Memory B cell (primary cell): ENCODE measurements at regions not wholly inside any gene's neighbourhood (a gene's known extent, or its start where the extent isn't known, plus 50 kb on each side); places are given as distances from the start of the nearest gene placed in this dataset.

Source experiments
- ATAC-seq: fragments of 150-1000 bp; cut with Tn5 transposase; 2 replicates; pipeline ENCODE4 v1.10.0; 2021; ENCODE audit warnings: low read depth, mild to moderate bottlenecking, moderate library complexity
- DNase-seq, 2 donors: peaks; one replicate each; pipeline ENCODE4 v3.0.0; 2022; ENCODE audit warnings: low spot score in 2 of 2
- H3K27ac Mint-ChIP-seq: one replicate; pipeline ENCODE4 v1.8.0; 2022; ENCODE audit warnings: mild to moderate bottlenecking, moderate library complexity, mixed read lengths
- H3K27me3 Mint-ChIP-seq: one replicate; pipeline ENCODE4 v1.8.0; 2022; ENCODE audit warnings: mixed read lengths
- H3K36me3 Mint-ChIP-seq: one replicate; pipeline ENCODE4 v1.8.0; 2022; ENCODE audit warnings: mild to moderate bottlenecking, mixed read lengths
- H3K4me1 Mint-ChIP-seq: one replicate; pipeline ENCODE4 v1.8.0; 2022; ENCODE audit warnings: mixed read lengths
- H3K4me3 Mint-ChIP-seq: one replicate; pipeline ENCODE4 v1.8.0; 2022; ENCODE audit warnings: mild to moderate bottlenecking, moderate library complexity, mixed read lengths
- H3K9me3 Mint-ChIP-seq: one replicate; pipeline ENCODE4 v1.8.0; 2022; ENCODE audit warnings: mixed read lengths

DNA sequence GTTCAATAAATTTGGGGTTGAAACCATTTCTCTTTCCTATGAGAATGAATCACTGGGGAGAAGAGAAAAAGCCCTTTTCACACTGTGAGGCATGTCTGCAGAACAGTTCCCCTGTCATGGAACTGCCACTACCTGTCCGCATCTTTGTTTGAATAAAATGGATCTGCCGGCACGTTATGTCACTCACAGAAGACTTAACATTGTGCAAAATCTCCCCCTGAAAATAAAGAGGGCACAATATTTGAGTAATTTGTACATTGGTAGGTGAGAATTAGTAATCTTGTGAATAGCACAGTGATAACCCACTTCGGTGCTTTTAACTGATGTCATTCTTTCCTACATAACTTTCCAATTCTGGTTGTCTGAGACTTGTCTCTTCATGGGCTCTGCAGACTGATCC is 804.0 kb downstream of the C6orf118 start:
- no peak for ATAC-seq
- no peaks in the 10 kb centered on the region for H3K27me3 Mint-ChIP-seq
- no peak overlapping the region for H3K27ac Mint-ChIP-seq
- peaks cover 6% of the 10 kb centered on the region for H3K9me3 Mint-ChIP-seq
- no peak for DNase-seq
- peaks cover 3% of the 10 kb centered on the region for H3K4me1 Mint-ChIP-seq
- H3K36me3 Mint-ChIP-seq = no peaks in the 10 kb centered on the region
- no peak overlapping the region for H3K4me3 Mint-ChIP-seq

DNA sequence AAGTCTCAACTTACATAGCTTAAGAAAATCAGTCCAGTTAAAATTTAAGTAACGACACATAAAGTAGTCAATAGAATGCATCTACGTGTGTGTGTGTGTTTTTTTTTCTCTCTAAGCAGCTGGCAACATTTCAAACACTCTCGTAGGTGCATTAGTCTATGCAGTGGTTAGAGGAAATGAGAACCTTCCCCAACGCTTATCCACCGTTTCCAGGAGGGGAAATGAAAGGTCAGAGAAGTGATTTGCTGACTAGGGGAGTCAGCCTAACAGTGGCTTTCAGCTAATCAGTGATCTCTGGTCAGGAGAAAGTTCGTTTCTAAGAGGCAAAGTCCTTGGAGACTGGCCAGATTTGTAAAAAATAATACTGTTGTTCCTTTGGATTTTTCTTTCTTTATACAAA is 806.6 kb downstream of the C6orf118 start:
- no peak overlapping the region for H3K4me3 Mint-ChIP-seq
- no peak overlapping the region for H3K27ac Mint-ChIP-seq
- no peaks in the 10 kb centered on the region for H3K36me3 Mint-ChIP-seq
- peaks cover 6% of the 10 kb centered on the region for H3K9me3 Mint-ChIP-seq
- ATAC-seq (no peak), DNase-seq (no peak)
- H3K4me1 Mint-ChIP-seq = peaks cover 3% of the 10 kb centered on the region
- H3K27me3 Mint-ChIP-seq = no peaks in the 10 kb centered on the region

DNA sequence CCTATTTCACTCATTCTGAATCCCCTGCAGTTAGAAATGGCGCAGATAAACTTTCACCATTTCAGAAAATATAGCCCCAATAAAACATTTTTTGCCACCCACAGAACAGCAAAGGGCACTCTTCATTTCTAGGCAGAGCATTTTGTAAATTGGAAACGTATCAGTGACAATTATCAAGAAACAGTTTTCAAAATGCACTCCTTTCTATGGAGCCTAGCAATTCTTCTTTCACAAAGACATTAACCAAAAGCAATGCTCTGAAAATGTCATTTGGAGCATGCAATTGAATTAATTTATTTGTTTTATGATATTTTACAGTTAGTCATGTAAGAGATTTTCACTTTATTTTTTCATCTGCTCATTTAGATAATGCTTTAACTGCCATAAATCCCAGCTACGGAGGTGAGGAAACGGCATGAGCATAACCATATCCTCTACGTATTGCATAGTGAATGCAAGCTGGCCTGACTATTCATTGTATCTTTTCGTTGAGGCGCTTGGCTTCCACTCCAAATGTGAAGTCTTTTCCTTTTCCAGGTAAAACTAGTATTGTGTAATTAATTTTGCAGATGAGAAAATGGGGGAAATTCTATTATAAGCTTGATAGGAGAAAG is 813.4 kb downstream of the C6orf118 start:
- Mint-ChIP-seq H3K27ac (no peak overlapping the region), H3K27me3 (no peaks in the 10 kb centered on the region), H3K4me1 (no peaks in the 10 kb centered on the region)

GRCh38 chr6:164478426-164478825 is 831.0 kb downstream of the C6orf118 start:
- no peak overlapping the region for H3K27ac Mint-ChIP-seq
- no peak for DNase-seq
- ATAC-seq = no peak
- no peaks in the 10 kb centered on the region for H3K4me1 Mint-ChIP-seq
- peaks cover 2% of the 10 kb centered on the region for H3K9me3 Mint-ChIP-seq
- no peak overlapping the region for H3K4me3 Mint-ChIP-seq
- no peaks in the 10 kb centered on the region for H3K27me3 Mint-ChIP-seq
- H3K36me3 Mint-ChIP-seq = no peaks in the 10 kb centered on the region

More for the DNA sequence above, 813.4 kb downstream of the C6orf118 start:
- ATAC-seq (no peak), DNase-seq (no peak)
- no peaks in the 10 kb centered on the region for H3K9me3 Mint-ChIP-seq
- no peaks in the 10 kb centered on the region for H3K36me3 Mint-ChIP-seq
- no peak overlapping the region for H3K4me3 Mint-ChIP-seq

- Mint-ChIP-seq H3K27me3 (no peaks in the 10 kb centered on the region), H3K4me3 (no peak overlapping the region), H3K27ac (no peak overlapping the region), H3K4me1 (no peaks in the 10 kb centered on the region), H3K9me3 (peaks cover 2% of the 10 kb centered on the region), H3K36me3 (no peaks in the 10 kb centered on the region)
- ATAC-seq (no peak), DNase-seq (no peak)
Observed at GRCh38 chr6:164477790-164478189, 831.6 kb downstream of the C6orf118 start.

GRCh38 chr6:164477101-164477500 is 832.3 kb downstream of the C6orf118 start:
- no peaks in the 10 kb centered on the region for H3K9me3 Mint-ChIP-seq
- H3K4me3 Mint-ChIP-seq = no peak overlapping the region
- no peaks in the 10 kb centered on the region for H3K27me3 Mint-ChIP-seq
- H3K4me1 Mint-ChIP-seq = no peaks in the 10 kb centered on the region
- no peaks in the 10 kb centered on the region for H3K36me3 Mint-ChIP-seq
- DNase-seq (no peak), ATAC-seq (no peak)
- H3K27ac Mint-ChIP-seq = no peak overlapping the region

GRCh38 chr6:164469276-164469949 is 840.0 kb downstream of the C6orf118 start:
- H3K36me3 Mint-ChIP-seq = no peaks in the 10 kb centered on the region
- no peak overlapping the region for H3K27ac Mint-ChIP-seq
- no peaks in the 10 kb centered on the region for H3K27me3 Mint-ChIP-seq
- peaks cover 4% of the 10 kb centered on the region for H3K9me3 Mint-ChIP-seq
- no peaks in the 10 kb centered on the region for H3K4me1 Mint-ChIP-seq
- no peak for ATAC-seq
- no peak overlapping the region for H3K4me3 Mint-ChIP-seq
- DNase-seq = no peak

- H3K27me3 Mint-ChIP-seq = no peaks in the 10 kb centered on the region
- H3K9me3 Mint-ChIP-seq = no peaks in the 10 kb centered on the region
- no peak overlapping the region for H3K27ac Mint-ChIP-seq
- no peaks in the 10 kb centered on the region for H3K36me3 Mint-ChIP-seq
- no peak for ATAC-seq
- no peak overlapping the region for H3K4me3 Mint-ChIP-seq
- no peaks in the 10 kb centered on the region for H3K4me1 Mint-ChIP-seq
- DNase-seq = no peak
Observed at GRCh38 chr6:164455835-164456234, 853.6 kb downstream of the C6orf118 start.

DNA sequence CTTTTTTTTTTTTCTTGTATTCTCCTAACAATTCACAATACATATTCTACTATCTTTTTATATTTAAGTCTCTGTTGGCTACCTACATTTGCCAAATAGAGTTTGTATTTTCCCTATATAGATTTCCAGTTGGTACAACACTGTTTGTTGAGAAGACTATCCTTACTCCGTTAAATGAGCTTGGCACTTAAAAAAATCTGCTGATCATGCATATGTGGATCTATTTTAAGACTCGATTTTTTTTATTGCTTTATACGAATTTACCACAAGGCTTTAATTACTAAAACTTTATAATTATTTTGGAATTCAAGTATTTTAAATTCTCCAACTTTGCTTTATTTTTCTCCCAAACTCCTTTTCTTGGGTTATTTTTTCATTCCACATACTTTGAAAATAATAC is 855.6 kb downstream of the C6orf118 start:
- Mint-ChIP-seq H3K36me3 (no peaks in the 10 kb centered on the region), H3K4me3 (no peak overlapping the region), H3K4me1 (no peaks in the 10 kb centered on the region), H3K27me3 (no peaks in the 10 kb centered on the region), H3K9me3 (peaks cover 3% of the 10 kb centered on the region), H3K27ac (no peak overlapping the region)
- ATAC-seq = no peak
- DNase-seq = no peak

DNA sequence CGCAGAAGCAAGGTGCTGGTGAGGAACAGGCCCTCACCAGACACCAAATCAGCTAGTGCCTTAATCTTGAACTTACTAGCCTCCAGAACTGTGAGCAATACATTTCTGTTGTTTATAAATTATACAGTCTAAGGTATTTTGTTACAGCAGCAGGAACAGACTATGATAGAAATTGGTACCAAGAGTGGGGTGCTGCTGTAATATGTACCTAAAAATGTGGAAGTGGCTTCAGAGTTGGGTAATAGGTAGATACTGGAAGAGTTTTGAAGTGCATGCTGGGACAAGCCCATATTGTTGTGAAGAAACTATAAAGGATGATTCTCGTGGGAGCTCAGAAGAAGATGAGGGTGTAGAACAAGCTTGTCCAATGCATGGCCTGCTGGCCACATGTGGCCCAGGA is 866.8 kb downstream of the C6orf118 start:
- Mint-ChIP-seq H3K9me3 (peaks cover 13% of the 10 kb centered on the region), H3K4me1 (no peaks in the 10 kb centered on the region), H3K4me3 (no peak overlapping the region), H3K27me3 (no peaks in the 10 kb centered on the region), H3K36me3 (no peaks in the 10 kb centered on the region), H3K27ac (no peak overlapping the region)
- DNase-seq (no peak), ATAC-seq (no peak)

GRCh38 chr6:164439331-164439730 is 870.1 kb downstream of the C6orf118 start:
- no peak for ATAC-seq
- Mint-ChIP-seq H3K4me1 (no peaks in the 10 kb centered on the region), H3K36me3 (no peaks in the 10 kb centered on the region), H3K4me3 (no peak overlapping the region), H3K9me3 (peaks cover 13% of the 10 kb centered on the region), H3K27me3 (no peaks in the 10 kb centered on the region), H3K27ac (no peak overlapping the region)
- no peak for DNase-seq

DNA sequence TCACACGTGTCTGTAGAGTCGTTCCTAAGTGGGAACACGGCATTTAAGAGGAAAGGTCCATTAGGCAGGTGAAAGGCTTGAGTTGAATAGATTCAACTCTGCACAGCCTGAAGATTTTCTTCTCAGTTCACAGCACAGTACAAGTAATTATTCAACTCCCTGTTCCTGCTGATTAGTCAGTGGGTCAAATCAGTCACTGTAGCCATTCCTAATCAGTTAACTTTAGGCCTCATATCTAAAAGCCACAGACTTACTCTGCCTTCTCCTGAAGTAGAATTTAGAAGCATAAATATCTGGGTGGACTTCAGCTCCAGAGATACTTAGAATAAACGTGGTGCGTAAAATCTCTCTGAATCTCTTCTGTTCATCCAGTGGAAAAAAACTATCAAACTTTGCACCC is 872.4 kb downstream of the C6orf118 start:
- H3K27me3 Mint-ChIP-seq = no peaks in the 10 kb centered on the region
- H3K4me3 Mint-ChIP-seq = no peak overlapping the region
- H3K4me1 Mint-ChIP-seq = no peaks in the 10 kb centered on the region
- H3K9me3 Mint-ChIP-seq = peaks cover 14% of the 10 kb centered on the region
- no peak overlapping the region for H3K27ac Mint-ChIP-seq
- no peak for DNase-seq
- H3K36me3 Mint-ChIP-seq = no peaks in the 10 kb centered on the region
- no peak for ATAC-seq

DNA sequence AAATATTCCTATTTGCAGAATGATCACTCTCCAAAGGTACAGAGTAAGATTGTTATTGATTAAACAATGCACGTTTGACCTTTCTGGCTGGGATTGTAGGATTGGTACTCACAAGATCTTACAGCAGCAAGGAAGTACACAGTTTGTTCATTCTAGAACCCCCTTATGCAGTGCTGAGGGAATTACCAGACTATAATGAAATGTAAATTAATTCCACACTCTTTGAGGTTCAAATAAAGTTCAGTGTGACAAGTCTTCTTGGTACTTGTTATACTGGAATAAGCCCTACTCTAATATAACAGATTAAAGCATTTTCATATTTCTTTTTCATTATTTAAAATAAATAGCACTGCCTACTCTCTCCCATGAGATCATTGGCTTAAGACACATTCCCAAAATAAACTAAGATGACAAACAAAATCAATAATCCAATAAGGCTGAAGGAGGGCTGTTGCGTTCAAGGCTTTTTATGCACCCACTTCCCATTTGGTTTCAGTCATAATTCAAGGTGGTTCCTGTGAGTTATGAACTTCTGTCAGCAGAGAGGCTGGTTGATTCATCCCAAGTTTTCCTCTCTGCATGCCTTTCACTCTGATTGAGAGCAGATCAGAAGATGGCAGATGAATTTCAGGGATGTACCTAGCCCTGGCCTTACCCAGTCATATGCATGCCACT is 881.5 kb downstream of the C6orf118 start:
- no peak for DNase-seq
- Mint-ChIP-seq H3K27ac (no peak overlapping the region), H3K4me3 (no peak overlapping the region), H3K9me3 (peaks cover 8% of the 10 kb centered on the region), H3K4me1 (no peaks in the 10 kb centered on the region), H3K27me3 (no peaks in the 10 kb centered on the region), H3K36me3 (no peaks in the 10 kb centered on the region)
- ATAC-seq = no peak

DNA sequence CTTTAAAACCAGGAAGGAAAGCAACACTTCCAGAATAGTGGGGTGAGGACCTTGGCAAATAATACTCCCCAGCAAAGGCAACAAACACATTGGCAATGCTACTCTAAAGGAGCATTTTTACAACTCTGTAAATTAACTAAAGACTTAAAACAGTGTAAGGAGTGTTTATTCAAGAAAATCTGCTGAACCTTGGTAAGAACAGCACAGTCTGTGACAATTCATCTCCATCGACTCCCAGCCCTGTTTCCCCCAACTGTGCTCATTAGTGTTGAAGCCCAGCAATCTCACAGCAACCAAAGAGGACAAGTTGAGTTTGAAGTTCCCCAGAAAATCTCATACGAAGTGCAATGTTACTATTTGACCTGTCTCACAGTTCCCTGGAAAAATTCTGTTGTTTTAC is 884.9 kb downstream of the C6orf118 start:
- Mint-ChIP-seq H3K4me1 (no peaks in the 10 kb centered on the region), H3K27ac (no peak overlapping the region), H3K4me3 (no peak overlapping the region), H3K36me3 (no peaks in the 10 kb centered on the region), H3K27me3 (no peaks in the 10 kb centered on the region), H3K9me3 (peaks cover 11% of the 10 kb centered on the region)
- DNase-seq = no peak
- ATAC-seq = no peak

GRCh38 chr6:164419099-164419498 is 890.3 kb downstream of the C6orf118 start:
- Mint-ChIP-seq H3K36me3 (no peaks in the 10 kb centered on the region), H3K27me3 (no peaks in the 10 kb centered on the region), H3K4me1 (no peaks in the 10 kb centered on the region), H3K27ac (no peak overlapping the region), H3K9me3 (peaks cover 11% of the 10 kb centered on the region), H3K4me3 (no peak overlapping the region)
- ATAC-seq = no peak
- no peak for DNase-seq
